ENCODE measurements at regions not wholly inside any gene's neighbourhood (a gene's known extent, or its start where the extent isn't known, plus 50 kb on each side); places are given as distances from the start of the nearest gene placed in this dataset.

GRCh38 chr17:33513769-33514168, 220.7 kb upstream of the ASIC2 start:
- peaks cover 0 to 4% (median 2%) of the 10 kb centered on the region in 7 donors for H3K9me3 Mint-ChIP-seq
- no peaks in the 10 kb centered on the region for H3K9me3 ChIP-seq (replicated peaks in 1 of 2; ENCODE audit: control insufficient read depth in 1 of 2, insufficient read depth in 1 of 2, low read length in 2 of 2)
- H3K4me3 Mint-ChIP-seq, result no peak overlapping the region
- no peaks in the 10 kb centered on the region for H3K36me3 ChIP-seq (replicated peaks in 1 of 2; ENCODE audit: control insufficient read depth in 1 of 2, insufficient read depth in 2 of 2, low read length in 2 of 2)
- no peaks in the 10 kb centered on the region for H3K27me3 ChIP-seq (ENCODE audit: control insufficient read depth in 2 of 2, insufficient read depth in 2 of 2, low read length in 2 of 2)
- H3K4me2 ChIP-seq (replicated peaks; ENCODE audit: extremely low read depth, low read length, poor library complexity, severe bottlenecking), result no peak overlapping the region
- no peak overlapping the region for H3K27ac ChIP-seq (ENCODE audit: low read depth in 1 of 2, low read length in 2 of 2)
- 90% methylated on average over 5 of the region's 5 CpGs for WGBS (ENCODE audit: insufficient coverage)
- H4K20me1 ChIP-seq (ENCODE audit: insufficient read depth, low read length), result no peaks in the 10 kb centered on the region
- intact Hi-C loops (cut with micrococcal nuclease), result no loop called here
- DNase-seq, result no peak
- peaks cover under 1 to 11% (median 3%) of the 10 kb centered on the region in 3 donors for H3K27me3 Mint-ChIP-seq (ENCODE audit: low read depth in 3 of 3)
- H3K27ac Mint-ChIP-seq, result no peak overlapping the region
- H3K36me3 Mint-ChIP-seq, result no peaks in the 10 kb centered on the region
- no peak overlapping the region for H3K9ac ChIP-seq (ENCODE audit: insufficient read depth, low read length, poor library complexity, severe bottlenecking)
- H3K4me1 Mint-ChIP-seq, result peaks cover 7% of the 10 kb centered on the region
- H2AFZ ChIP-seq (ENCODE audit: insufficient read depth, low read depth, low read length, poor library complexity, severe bottlenecking), result no peak overlapping the region
- TF ChIP-seq, protein P1, sequence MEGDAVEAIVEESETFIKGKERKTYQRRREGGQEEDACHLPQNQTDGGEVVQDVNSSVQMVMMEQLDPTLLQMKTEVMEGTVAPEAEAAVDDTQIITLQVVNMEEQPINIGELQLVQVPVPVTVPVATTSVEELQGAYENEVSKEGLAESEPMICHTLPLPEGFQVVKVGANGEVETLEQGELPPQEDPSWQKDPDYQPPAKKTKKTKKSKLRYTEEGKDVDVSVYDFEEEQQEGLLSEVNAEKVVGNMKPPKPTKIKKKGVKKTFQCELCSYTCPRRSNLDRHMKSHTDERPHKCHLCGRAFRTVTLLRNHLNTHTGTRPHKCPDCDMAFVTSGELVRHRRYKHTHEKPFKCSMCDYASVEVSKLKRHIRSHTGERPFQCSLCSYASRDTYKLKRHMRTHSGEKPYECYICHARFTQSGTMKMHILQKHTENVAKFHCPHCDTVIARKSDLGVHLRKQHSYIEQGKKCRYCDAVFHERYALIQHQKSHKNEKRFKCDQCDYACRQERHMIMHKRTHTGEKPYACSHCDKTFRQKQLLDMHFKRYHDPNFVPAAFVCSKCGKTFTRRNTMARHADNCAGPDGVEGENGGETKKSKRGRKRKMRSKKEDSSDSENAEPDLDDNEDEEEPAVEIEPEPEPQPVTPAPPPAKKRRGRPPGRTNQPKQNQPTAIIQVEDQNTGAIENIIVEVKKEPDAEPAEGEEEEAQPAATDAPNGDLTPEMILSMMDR (IDR thresholded peaks at IDR 0.05), result no peak
- no peak overlapping the region for H3K4me3 ChIP-seq (replicated peaks in 1 of 3; ENCODE audit: low read depth in 2 of 3, low read length in 3 of 3)
- H3K79me2 ChIP-seq (ENCODE audit: insufficient read depth, low read length), result no peaks in the 10 kb centered on the region
- peaks cover 0 to 5% of the 10 kb centered on the region in 2 donors for H3K4me1 ChIP-seq (ENCODE audit: control insufficient read depth in 1 of 2, insufficient read depth in 2 of 2, low read length in 2 of 2)

DNA sequence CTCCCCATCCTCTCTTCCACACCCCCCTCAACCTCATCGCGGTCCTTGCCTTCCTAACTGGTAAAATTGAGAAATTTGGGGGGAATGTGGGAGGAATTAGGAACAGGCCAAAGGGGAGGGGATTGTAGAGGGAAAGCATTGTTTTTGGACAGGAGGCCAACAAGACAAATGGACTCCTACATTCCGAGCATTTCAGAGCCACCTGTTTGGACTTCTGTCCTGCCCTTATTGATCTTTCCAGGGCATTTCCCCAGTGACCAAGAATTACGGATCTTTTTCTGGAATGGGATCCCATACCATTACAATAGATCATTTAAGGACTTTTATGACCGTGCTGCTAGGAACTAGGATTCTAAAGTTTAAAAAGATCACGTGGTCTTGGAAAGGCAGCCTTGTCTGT, 221.3 kb upstream of the ASIC2 start:
- H3K4me3 Mint-ChIP-seq, result no peak overlapping the region
- H2AFZ ChIP-seq (ENCODE audit: insufficient read depth, low read depth, low read length, poor library complexity, severe bottlenecking), result no peak overlapping the region

More for the DNA sequence above, 221.3 kb upstream of the ASIC2 start:
- Mint-ChIP-seq H3K36me3 (no peaks in the 10 kb centered on the region), H3K27ac (no peak overlapping the region), H3K27me3 (ENCODE audit: low read depth in 3 of 3) (peaks cover 0 to 11% (median 3%) of the 10 kb centered on the region in 3 donors), H3K9me3 (peaks cover 0 to 2% (median 2%) of the 10 kb centered on the region in 7 donors), H3K4me1 (peaks cover 7% of the 10 kb centered on the region)
- Histone ChIP-seq H3K27ac (ENCODE audit: low read depth in 1 of 2, low read length in 2 of 2) (no peak overlapping the region), H3K9ac (ENCODE audit: insufficient read depth, low read length, poor library complexity, severe bottlenecking) (no peak overlapping the region), H3K79me2 (ENCODE audit: insufficient read depth, low read length) (no peaks in the 10 kb centered on the region), H3K4me3 (replicated peaks in 1 of 3; ENCODE audit: low read depth in 2 of 3, low read length in 3 of 3) (no peak overlapping the region), H3K27me3 (ENCODE audit: control insufficient read depth in 2 of 2, insufficient read depth in 2 of 2, low read length in 2 of 2) (no peaks in the 10 kb centered on the region), H4K20me1 (ENCODE audit: insufficient read depth, low read length) (no peaks in the 10 kb centered on the region), H3K9me3 (replicated peaks in 1 of 2; ENCODE audit: control insufficient read depth in 1 of 2, insufficient read depth in 1 of 2, low read length in 2 of 2) (no peaks in the 10 kb centered on the region), H3K4me2 (replicated peaks; ENCODE audit: extremely low read depth, low read length, poor library complexity, severe bottlenecking) (no peak overlapping the region), H3K4me1 (ENCODE audit: control insufficient read depth in 1 of 2, insufficient read depth in 2 of 2, low read length in 2 of 2) (peaks cover 0 to 5% of the 10 kb centered on the region in 2 donors), H3K36me3 (replicated peaks in 1 of 2; ENCODE audit: control insufficient read depth in 1 of 2, insufficient read depth in 2 of 2, low read length in 2 of 2) (no peaks in the 10 kb centered on the region)
- TF ChIP-seq, protein P1 (IDR thresholded peaks at IDR 0.05), result no peak
- intact Hi-C loops (cut with micrococcal nuclease), result no loop called here
- 88% methylated on average over 4 of the region's 6 CpGs for WGBS (ENCODE audit: insufficient coverage)
- no peak for DNase-seq

Measured in CD14-positive monocyte (primary cell).